Epithelial cell of proximal tubule (primary cell): ENCODE measurements at regions not wholly inside any gene's neighbourhood (a gene's known extent, or its start where the extent isn't known, plus 50 kb on each side); places are given as distances from the start of the nearest gene placed in this dataset.
"Not testable (repeated sequence)": the region's sequence is repeated elsewhere in the genome, so short reads cannot be mapped to it uniquely, and the experiment has no call there.

Experiments used
- DNase-seq: peaks from one replicate; pipeline ENCODE4 v3.0.0-alpha.2; 2011; ENCODE audit warnings: low read depth
- H3K4me3 ChIP-seq: 2 replicates; pipeline ENCODE4 v1.5.1; 2011; ENCODE audit warnings: low read depth, mild to moderate bottlenecking, low read length
- TF ChIP-seq, protein P1 (sequence below): conservative IDR thresholded peaks from 2 replicates; pipeline ENCODE4 v1.5.1; 2012; ENCODE audit warnings: low read depth, mild to moderate bottlenecking, low read length

GRCh38 chr5:66365981-66366380 lies 221.9 kb downstream of the SREK1 start:
- DNase-seq = no peak
- TF ChIP-seq, protein P1, sequence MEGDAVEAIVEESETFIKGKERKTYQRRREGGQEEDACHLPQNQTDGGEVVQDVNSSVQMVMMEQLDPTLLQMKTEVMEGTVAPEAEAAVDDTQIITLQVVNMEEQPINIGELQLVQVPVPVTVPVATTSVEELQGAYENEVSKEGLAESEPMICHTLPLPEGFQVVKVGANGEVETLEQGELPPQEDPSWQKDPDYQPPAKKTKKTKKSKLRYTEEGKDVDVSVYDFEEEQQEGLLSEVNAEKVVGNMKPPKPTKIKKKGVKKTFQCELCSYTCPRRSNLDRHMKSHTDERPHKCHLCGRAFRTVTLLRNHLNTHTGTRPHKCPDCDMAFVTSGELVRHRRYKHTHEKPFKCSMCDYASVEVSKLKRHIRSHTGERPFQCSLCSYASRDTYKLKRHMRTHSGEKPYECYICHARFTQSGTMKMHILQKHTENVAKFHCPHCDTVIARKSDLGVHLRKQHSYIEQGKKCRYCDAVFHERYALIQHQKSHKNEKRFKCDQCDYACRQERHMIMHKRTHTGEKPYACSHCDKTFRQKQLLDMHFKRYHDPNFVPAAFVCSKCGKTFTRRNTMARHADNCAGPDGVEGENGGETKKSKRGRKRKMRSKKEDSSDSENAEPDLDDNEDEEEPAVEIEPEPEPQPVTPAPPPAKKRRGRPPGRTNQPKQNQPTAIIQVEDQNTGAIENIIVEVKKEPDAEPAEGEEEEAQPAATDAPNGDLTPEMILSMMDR = no peak
- H3K4me3 ChIP-seq = no peak overlapping the region

GRCh38 chr5:66367814-66368541 lies 223.9 kb downstream of the SREK1 start:
- no peak overlapping the region for H3K4me3 ChIP-seq
- TF ChIP-seq, protein P1 = no peak
- DNase-seq = no peak

GRCh38 chr5:66368811-66369210 lies 224.7 kb downstream of the SREK1 start:
- TF ChIP-seq, protein P1 = no peak
- no peak overlapping the region for H3K4me3 ChIP-seq
- no peak for DNase-seq

GRCh38 chr5:66377747-66378146 lies 218.4 kb upstream of the MAST4 start:
- DNase-seq = no peak
- TF ChIP-seq, protein P1 = no peak
- no peak overlapping the region for H3K4me3 ChIP-seq

DNA sequence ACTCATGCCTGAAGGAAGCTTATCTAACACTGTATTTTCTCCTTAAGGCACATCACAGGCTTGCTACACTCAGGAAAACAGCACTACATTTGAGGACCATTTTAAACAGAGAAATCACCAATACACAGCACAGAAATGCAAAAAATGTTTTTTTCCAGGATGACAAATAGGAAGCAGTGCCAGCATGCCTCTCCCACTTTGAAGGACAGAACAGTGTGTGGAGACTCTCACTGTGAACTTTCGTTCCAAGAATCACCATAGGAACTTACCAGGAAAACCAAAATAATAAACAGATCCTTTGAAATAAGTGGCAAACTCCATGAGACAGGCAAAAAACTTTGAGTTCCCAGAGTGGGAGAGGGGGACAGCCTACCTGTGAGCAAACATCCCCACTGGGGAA lies 217.8 kb upstream of the MAST4 start:
- no peak for DNase-seq

DNA sequence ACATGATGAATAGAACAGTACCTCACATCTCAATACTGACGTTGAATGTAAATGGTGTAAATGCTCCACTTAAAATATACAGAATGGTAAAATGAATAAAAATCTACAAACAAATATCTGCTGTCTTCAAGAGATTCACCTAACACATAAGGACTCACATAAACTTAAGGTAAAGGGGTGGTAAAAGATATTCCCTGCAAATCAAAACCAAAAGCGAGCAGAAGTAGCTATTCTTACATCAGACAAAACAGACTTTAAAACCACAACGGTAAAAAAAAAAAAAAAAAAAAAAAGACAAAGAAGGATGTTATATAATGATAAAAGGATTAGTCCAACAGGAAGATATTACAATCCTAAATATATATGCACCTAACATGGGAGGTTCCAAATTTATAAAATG lies 214.0 kb upstream of the MAST4 start:
- no peak overlapping the region for H3K4me3 ChIP-seq
- no peak for DNase-seq
- TF ChIP-seq, protein P1 = no peak

More for the DNA sequence above, 217.8 kb upstream of the MAST4 start:
- TF ChIP-seq, protein P1 = no peak
- H3K4me3 ChIP-seq = no peak overlapping the region

GRCh38 chr5:66405145-66405544 lies 191.0 kb upstream of the MAST4 start:
- not testable (repeated sequence) for DNase-seq, H3K4me3 ChIP-seq
